Peyer's patch (tissue), 4 donors: ENCODE measurements at regions not wholly inside any gene's neighbourhood (a gene's known extent, or its start where the extent isn't known, plus 50 kb on each side); places are given as distances from the start of the nearest gene placed in this dataset.

Experiments
- CTCF ChIP-seq, 6 experiments: fragments of 450-650 bp in 4 of 6; fragments of 200-600 bp in 2 of 6; sonication (generic) in 1 of 6; IDR thresholded peaks; one replicate each; pipeline ENCODE4 v1.5.1; 2017 to 2019; ENCODE audit warnings: antibody characterized with exemption in 6 of 6, mild to moderate bottlenecking in 3 of 6, moderate library complexity in 1 of 6
- POLR2A ChIP-seq, 2 donors: fragments of 450-650 bp; IDR thresholded peaks; one replicate each; pipeline ENCODE4 v1.5.1; 2017; ENCODE audit warnings: antibody characterized with exemption in 2 of 2, mild to moderate bottlenecking in 2 of 2, moderate library complexity in 2 of 2

DNA sequence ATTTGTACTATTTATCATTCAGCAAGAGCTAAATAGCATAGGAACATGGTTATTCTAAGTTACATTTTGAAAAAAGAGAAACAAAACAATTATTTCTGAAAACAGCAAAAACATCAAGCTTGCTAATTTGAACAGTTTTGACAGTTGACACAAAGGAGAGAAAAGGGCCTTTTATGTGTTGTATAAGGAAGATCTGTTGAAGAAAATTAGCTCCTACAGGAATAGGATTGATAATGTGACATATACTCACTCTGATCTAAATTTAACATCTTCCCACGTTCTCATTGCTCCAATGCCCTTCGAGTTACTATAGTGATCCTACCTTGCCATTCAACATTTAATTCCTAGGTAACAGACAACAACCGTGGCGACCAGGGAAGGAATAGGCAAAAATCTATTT lies 61.4 kb upstream of the BTG3 start:
- TF ChIP-seq CTCF (IDR thresholded peaks at IDR 0.05) (no peak), POLR2A (IDR thresholded peaks at IDR 0.05) (no peak)
